HG03159 (cell line): ENCODE measurements at regions not wholly inside any gene's neighbourhood (a gene's known extent, or its start where the extent isn't known, plus 50 kb on each side); places are given as distances from the start of the nearest gene placed in this dataset.

Experiments
- ATAC-seq: cut with Tn5 transposase; IDR thresholded peaks from one replicate; pipeline ENCODE4 v1.9.1; 2021; ENCODE audit warnings: mild to moderate bottlenecking, moderate library complexity; ENCODE audit not compliant: unreplicated experiment

DNA sequence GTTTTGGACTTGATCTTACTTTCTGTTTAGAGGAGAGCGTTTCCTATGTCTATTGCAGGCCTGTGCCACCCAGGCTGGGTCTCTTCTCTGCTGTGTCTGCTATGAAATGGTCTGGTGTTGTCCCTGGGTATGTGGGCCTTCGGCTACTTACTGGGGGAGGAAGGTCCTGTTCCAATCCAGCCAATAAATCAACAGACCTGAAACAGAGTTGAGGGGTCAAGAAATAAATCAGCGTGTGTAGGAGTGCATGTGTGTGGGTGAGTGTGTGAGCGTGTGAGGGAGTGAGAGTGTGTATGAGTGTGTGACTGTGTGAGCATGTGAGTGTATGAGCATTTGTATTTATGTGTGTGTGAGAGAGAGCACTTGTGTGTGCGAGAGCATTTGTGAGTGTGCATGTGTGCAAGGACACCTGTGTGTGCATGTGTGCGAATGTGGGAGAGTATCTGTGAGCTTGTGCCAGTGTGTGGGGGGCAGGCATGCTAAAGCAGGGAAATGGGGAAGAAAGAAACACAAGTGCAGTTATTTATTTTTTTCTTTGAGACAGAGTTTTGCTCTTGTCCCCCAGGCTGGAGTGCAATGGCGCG lies 86.3 kb upstream of the PMEPA1 start:
- ATAC-seq: no peak

- ATAC-seq: no peak
These were observed 85.5 kb upstream of the PMEPA1 start for GRCh38 chr20:57795342-57795697.

- no peak for ATAC-seq
These were observed 85.0 kb upstream of the PMEPA1 start for GRCh38 chr20:57794600-57795341.

DNA sequence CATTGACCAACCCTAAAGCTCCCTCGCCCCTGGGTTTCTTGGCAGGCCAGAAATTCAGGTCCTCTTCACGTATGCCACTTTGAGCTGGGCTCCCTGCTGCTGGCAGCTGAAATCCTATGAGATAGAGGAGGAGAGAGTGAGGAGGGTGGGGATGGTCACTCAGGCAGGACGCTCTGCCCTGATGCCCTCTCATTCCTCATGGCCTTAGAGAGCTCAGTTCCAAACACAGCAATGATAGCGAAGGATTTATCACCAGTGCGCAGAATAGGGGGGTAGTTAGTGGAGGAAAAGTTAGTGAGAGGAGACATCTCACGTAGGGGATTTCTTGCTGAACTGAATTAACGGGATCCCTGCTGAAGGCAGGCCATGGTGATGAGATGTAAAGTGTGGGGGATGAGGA lies 84.2 kb upstream of the PMEPA1 start:
- ATAC-seq: no peak

DNA sequence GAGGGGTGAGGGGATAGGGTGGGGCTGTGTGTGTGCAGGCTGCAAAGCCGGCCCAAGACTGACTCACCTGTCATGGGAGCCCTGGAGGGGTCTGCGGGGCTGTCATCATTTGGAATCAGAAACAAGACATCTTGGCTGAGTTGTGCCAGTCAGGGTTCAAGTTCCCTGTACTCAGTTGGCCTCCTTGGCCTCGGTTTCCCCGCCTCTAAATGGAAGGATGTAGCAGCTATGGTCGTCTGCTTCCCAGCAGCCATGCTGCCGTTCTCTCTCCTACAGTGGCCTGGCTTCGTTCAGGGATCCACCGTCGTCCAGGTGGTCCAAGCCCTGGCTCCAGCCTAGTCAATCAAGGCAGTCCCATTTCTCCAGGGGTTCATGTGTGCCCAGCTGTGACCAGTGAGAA lies 83.6 kb upstream of the PMEPA1 start:
- no peak for ATAC-seq

- ATAC-seq: no peak
These were observed 82.7 kb upstream of the PMEPA1 start for GRCh38 chr20:57792386-57793080.

GRCh38 chr20:57791966-57792365 lies 82.2 kb upstream of the PMEPA1 start:
- no peak for ATAC-seq

DNA sequence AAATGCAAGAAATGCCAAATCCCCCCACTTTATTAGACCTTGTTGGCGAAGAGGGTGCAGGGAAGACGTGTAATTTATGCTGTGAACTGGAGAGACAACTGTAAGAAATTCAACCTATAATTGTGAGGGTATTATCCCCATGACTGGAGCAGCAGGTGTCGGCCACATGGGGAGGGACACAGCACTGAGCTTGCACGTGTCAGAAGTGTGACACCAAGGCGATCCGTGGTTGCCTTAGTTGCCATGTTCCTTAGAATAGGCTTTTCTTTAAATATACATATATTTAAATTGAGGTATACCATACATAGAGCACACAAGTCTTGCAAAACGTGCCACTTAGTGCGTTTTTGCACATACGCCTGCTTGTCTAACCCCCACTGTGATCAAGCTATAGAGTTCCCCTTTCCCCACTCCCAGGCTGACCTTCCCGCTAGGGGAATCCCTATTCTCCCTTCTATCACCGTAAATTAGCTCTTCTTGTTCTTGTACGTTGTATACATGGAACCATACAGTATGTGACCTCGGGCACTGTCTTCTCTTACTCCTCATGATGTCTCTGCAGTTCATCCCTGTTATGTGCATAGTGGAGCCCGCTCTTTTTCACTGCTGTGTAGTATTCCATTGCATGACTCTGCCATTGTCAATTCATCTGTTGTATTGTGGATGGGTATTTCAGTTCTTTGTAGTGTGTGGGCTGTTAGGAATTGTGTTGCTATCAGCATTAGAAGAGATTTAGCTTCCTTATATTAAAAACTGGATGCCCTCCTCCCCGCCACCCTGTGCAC lies 81.6 kb upstream of the PMEPA1 start:
- no peak for ATAC-seq

DNA sequence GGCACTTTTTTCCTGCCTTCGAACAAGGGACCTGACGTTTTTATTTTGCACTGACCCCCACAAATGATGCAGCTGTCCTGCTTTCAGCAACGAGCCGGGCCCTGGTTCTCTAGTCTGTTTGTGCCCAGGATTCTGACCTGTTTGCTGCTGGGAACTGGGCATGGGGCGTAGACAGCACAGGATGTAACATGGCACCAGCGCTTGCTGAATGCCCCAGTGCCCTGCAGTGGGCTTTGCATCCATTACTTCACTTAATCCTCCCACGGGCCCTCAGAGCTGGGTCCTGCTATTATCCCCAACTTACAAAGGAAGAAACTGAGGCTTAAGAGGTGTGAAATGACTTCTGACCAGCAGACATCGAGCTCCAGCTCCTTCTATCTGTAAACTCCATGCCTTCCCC lies 80.4 kb upstream of the PMEPA1 start:
- no peak for ATAC-seq

- no peak for ATAC-seq
These were observed 79.3 kb upstream of the PMEPA1 start for GRCh38 chr20:57788936-57789613.

DNA sequence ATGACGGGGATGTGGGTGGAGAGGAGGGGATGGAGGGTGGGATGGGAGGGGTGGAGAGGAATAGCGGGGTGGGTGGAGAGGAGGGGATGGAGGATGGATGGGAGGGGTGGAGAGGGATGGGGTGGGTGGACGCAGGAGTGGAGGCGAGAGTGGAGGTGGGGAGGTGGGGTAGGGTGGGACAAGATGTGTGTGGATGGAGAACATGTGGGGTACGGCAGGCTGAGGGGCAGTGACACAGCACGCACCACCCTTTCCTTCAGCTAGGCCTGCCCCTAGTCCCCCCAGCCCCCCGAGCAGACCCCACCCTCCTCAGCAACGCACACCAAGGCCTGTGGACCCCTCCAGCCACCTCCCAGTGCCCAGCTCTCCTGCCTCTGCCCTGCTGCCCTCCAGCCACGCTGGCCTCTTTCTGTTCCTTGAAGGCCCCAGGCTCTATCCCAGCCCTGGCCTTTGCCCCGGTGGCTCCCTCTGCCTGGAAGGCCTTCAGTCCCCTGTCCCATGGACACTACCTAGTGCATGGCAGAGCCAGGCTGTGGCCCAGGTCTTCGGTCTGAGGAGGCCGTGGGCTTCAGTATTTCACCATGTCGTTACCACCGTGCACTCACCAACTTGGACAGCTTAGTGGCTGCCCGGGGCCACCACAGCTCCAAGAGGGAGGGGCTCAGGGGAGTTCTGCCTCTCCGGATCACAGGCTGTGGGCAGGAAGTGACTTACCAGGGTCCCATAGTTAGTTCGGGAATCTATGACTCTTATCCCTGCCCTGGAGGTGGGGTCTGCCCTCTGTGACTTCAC lies 78.4 kb upstream of the PMEPA1 start:
- no peak for ATAC-seq

DNA sequence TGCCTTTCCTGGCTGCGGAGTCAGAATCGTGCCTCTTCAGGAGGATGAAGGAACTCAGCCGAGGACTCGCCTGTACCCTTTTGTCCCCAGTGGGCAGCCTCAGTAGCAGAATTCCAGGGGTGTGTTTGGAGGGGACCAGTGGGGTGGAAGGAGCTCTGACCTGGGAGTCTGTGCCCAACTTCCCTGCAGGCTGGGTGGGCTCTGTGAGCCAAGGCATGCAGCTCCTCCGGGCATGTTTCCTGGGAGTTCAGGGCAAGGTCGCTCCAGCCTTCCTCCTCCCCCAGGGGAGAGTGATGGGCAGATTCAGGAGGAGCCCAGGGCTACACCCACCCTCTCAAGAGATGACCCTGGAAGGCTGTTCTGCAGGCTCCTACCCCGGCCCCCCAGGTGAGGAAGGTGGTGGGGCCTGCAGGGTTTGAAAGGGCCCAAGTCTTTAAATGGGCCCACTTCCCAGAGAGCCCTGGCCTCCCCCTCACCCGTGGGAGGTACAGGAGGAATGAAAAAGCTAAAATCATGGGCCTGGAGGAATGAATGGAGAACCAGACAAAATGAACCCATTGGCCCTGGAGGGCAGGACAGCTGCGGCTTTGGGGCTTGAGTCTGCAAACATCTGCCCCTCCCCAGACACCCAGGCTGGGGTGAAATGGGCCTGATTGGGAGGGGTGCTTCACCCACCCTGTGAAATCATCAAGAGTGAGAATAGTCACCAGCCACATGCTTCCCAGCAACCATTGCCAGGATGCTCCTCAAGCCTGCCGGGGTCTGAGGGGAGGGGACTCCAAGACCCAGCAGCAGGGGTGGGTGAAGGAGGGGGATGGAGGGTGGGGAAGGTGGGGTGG lies 77.6 kb upstream of the PMEPA1 start:
- no peak for ATAC-seq

GRCh38 chr20:57786304-57786932 lies 76.6 kb upstream of the PMEPA1 start:
- ATAC-seq: no peak

- ATAC-seq: no peak
These were observed 75.9 kb upstream of the PMEPA1 start for GRCh38 chr20:57785720-57786119.

- ATAC-seq: no peak
These were observed 75.2 kb upstream of the PMEPA1 start for GRCh38 chr20:57785061-57785460.

- ATAC-seq: no peak
These were observed 74.4 kb upstream of the PMEPA1 start for GRCh38 chr20:57783956-57784837.

GRCh38 chr20:57783196-57783595 lies 73.4 kb upstream of the PMEPA1 start:
- no peak for ATAC-seq

GRCh38 chr20:57782631-57783041 lies 72.8 kb upstream of the PMEPA1 start:
- ATAC-seq: no peak
